Ishikawa (cell line): ENCODE measurements at regions not wholly inside any gene's neighbourhood (a gene's known extent, or its start where the extent isn't known, plus 50 kb on each side); places are given as distances from the start of the nearest gene placed in this dataset.

Experiments used
- CEBPB ChIP-seq: IDR thresholded peaks from 2 replicates; pipeline ENCODE4 v1.6.1; 2012
- CREB1 ChIP-seq: IDR thresholded peaks from 2 replicates; pipeline ENCODE4 v1.6.1; 2012; ENCODE audit warnings: low read depth
- EGR1 ChIP-seq: IDR thresholded peaks from 2 replicates; pipeline ENCODE4 v1.6.1; 2012
- EP300 ChIP-seq: IDR thresholded peaks from 2 replicates; pipeline ENCODE4 v1.6.1; 2012; ENCODE audit warnings: borderline replicate concordance
- FOXM1 ChIP-seq: IDR thresholded peaks from 2 replicates; pipeline ENCODE4 v1.6.1; 2012; ENCODE audit warnings: low read depth, borderline replicate concordance
- MAX ChIP-seq: IDR thresholded peaks from 2 replicates; pipeline ENCODE4 v1.6.1; 2012
- NFIC ChIP-seq: IDR thresholded peaks from 2 replicates; pipeline ENCODE4 v1.6.1; 2012
- RAD21 ChIP-seq: IDR thresholded peaks from 2 replicates; pipeline ENCODE4 v1.6.1; 2012; ENCODE audit warnings: low read depth
- REST ChIP-seq: IDR thresholded peaks from 2 replicates; pipeline ENCODE4 v1.6.1; 2012; ENCODE audit warnings: low read depth, mild to moderate bottlenecking
- TAF1 ChIP-seq: IDR thresholded peaks from 2 replicates; pipeline ENCODE4 v1.6.1; 2012; ENCODE audit warnings: low read depth, mild to moderate bottlenecking
- TCF12 ChIP-seq: IDR thresholded peaks from 2 replicates; pipeline ENCODE4 v1.6.1; 2012; ENCODE audit warnings: low read depth
- TEAD4 ChIP-seq: IDR thresholded peaks from 2 replicates; pipeline ENCODE4 v1.6.1; 2012
- USF1 ChIP-seq: IDR thresholded peaks from 2 replicates; pipeline ENCODE4 v1.6.1; 2012
- YY1 ChIP-seq: IDR thresholded peaks from 2 replicates; pipeline ENCODE4 v1.6.1; 2012; ENCODE audit warnings: low read depth
- ZBTB7A ChIP-seq: IDR thresholded peaks from 2 replicates; pipeline ENCODE4 v1.6.1; 2012; ENCODE audit warnings: low read depth

DNA sequence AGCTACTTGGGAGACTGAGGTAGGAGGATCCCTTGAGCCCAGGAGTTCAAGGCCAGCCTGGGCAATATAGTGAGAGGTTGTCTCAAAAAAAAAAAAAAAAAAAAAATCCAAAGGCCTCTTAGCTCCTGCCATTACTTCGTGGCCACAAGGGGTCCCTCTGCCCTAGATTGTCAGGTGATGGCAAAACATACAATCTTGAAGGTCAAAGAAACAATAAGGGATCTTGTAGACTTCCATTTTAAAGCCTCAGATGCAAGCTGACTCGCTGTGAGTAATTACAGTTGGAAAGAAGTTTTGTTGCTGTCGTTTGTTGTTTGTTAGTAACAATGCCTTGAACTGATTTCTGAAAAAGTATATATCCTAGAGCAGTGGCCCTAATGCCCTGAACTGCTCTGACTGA lies 55.9 kb upstream of the PLCL2 start:
- no peak for TF ChIP-seq TAF1
- peak; percentile 61 for TF ChIP-seq RAD21
- no peak for TF ChIP-seq USF1
- TF ChIP-seq MAX, result no peak
- no peak for TF ChIP-seq TCF12

DNA sequence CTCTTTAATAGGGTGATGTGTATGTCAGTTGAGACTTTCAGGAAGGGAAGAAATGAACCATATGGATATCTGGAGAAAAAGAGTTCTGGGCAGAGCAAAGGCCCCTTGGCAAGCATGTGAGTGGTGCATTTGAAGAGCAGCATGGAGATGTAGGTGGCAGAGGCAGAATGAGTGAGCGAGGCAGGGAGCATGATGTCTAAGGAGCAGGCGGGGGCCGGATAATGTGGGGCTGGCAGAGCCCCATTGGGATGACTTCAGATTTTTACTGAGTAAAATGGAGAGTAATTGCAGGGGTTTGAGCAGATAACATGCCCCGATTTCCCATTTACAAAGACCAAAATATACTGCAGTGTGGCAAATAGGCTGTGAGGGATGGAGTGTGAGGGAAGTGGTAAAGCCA lies 52.9 kb upstream of the PLCL2 start:
- TF ChIP-seq USF1, result no peak
- TF ChIP-seq FOXM1, result no peak
- TF ChIP-seq TAF1, result no peak
- no peak for TF ChIP-seq EGR1
- TF ChIP-seq CREB1, result no peak
- TF ChIP-seq RAD21, result no peak
- no peak for TF ChIP-seq ZBTB7A
- no peak for TF ChIP-seq MAX
- no peak for TF ChIP-seq YY1
- TF ChIP-seq TCF12, result no peak
- TF ChIP-seq TEAD4, result no peak
- TF ChIP-seq EP300, result no peak
- no peak for TF ChIP-seq CEBPB
- TF ChIP-seq NFIC, result no peak
- TF ChIP-seq REST, result no peak

DNA sequence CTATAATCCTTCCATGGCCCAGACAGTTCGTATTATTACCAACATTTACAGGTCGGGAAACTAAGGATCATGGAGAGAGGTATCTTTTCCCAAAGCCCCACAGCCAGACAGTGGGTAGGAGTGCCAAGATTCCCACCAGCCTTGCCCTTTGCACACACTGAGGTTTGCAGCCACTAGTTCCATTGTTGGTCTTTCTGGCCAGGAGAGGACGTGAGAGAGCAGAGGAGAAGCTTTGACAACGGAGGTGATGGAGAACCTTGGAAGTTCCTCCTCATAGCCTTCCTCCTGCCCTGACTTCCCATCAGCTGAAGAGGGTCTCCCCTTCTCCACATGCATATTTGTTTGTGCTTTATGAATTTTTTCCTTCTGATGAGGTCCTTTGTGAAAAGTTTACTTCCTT lies 50.5 kb upstream of the PLCL2 start:
- TF ChIP-seq EP300 (no peak), ZBTB7A (no peak), TAF1 (no peak), TCF12 (no peak), RAD21 (peak; percentile 18; the same call in 1 of the 2 replicates)

GRCh38 chr3:16834753-16835152 lies 50.0 kb upstream of the PLCL2 start:
- TF ChIP-seq TCF12 (no peak), CREB1 (no peak)
